CD14-positive monocyte (primary cell): ENCODE measurements at regions not wholly inside any gene's neighbourhood (a gene's known extent, or its start where the extent isn't known, plus 50 kb on each side); places are given as distances from the start of the nearest gene placed in this dataset.

ENCODE experiments used
- DNase-seq, 3 donors: peaks; one replicate each; pipeline ENCODE4 v3.0.0-alpha.2; 2011 to 2022
- H2AFZ ChIP-seq: 2 replicates; pipeline ENCODE4 v1.6.0; 2012; ENCODE audit warnings: mild to moderate bottlenecking, low read depth, low read length, inconsistent platforms; ENCODE audit not compliant: insufficient read depth, poor library complexity, severe bottlenecking
- H3K27ac ChIP-seq, 2 donors: 1 replicate in 1 of 2; 2 replicates in 1 of 2; pipeline ENCODE4 v1.5.1; 2012 to 2013; ENCODE audit warnings: low read length in 2 of 2, control low read depth in 1 of 2, inconsistent platforms in 1 of 2, low read depth in 1 of 2, mild to moderate bottlenecking in 1 of 2
- H3K27me3 ChIP-seq, 2 donors: one replicate each; pipeline versions ENCODE4 v1.6.0 to v1.6.1; 2011 to 2013; ENCODE audit warnings: low read length in 2 of 2; ENCODE audit not compliant: control insufficient read depth in 2 of 2, insufficient read depth in 2 of 2
- H3K36me3 ChIP-seq, 2 donors: replicated peaks in 1 of 2; 1 replicate in 1 of 2; 2 replicates in 1 of 2; pipeline versions ENCODE4 v1.5.1 to v1.6.1; 2012 to 2013; ENCODE audit warnings: low read length in 2 of 2, control low read depth in 1 of 2, inconsistent platforms in 1 of 2, mild to moderate bottlenecking in 1 of 2; ENCODE audit not compliant: insufficient read depth in 2 of 2, control insufficient read depth in 1 of 2
- H3K4me1 ChIP-seq, 2 donors: 1 replicate in 1 of 2; 2 replicates in 1 of 2; pipeline versions ENCODE4 v1.5.1 to v1.6.1; 2012 to 2013; ENCODE audit warnings: low read length in 2 of 2, control low read depth in 1 of 2, inconsistent platforms in 1 of 2, mild to moderate bottlenecking in 1 of 2, moderate library complexity in 1 of 2; ENCODE audit not compliant: insufficient read depth in 2 of 2, control insufficient read depth in 1 of 2
- H3K4me2 ChIP-seq: replicated peaks from 2 replicates; pipeline ENCODE3; 2012; ENCODE audit warnings: low read length, moderate library complexity, mild to moderate bottlenecking; ENCODE audit not compliant: poor library complexity, severe bottlenecking; ENCODE audit errors: extremely low read depth
- H3K4me3 ChIP-seq, 3 experiments: fragments of 200-600 bp in 1 of 3; sonication (generic) in 1 of 3; replicated peaks in 1 of 3; 1 replicate in 2 of 3; 2 replicates in 1 of 3; pipeline ENCODE4 v1.5.1; 2011 to 2013; ENCODE audit warnings: low read length in 3 of 3, mild to moderate bottlenecking in 3 of 3, control low read depth in 2 of 3, low read depth in 2 of 3, inconsistent platforms in 1 of 3, moderate library complexity in 1 of 3
- H3K79me2 ChIP-seq: 2 replicates; pipeline ENCODE4 v1.6.0; 2012; ENCODE audit warnings: mild to moderate bottlenecking, control low read depth, inconsistent platforms, low read length, moderate library complexity; ENCODE audit not compliant: insufficient read depth
- H3K9ac ChIP-seq: 2 replicates; pipeline ENCODE4 v1.6.0; 2017; ENCODE audit warnings: low read length, mild to moderate bottlenecking; ENCODE audit not compliant: insufficient read depth, poor library complexity, severe bottlenecking
- H3K9me3 ChIP-seq, 2 donors: replicated peaks in 1 of 2; 1 replicate in 1 of 2; 2 replicates in 1 of 2; pipeline versions ENCODE4 v1.5.1 to v1.6.1; 2012 to 2013; ENCODE audit warnings: low read length in 2 of 2, control low read depth in 1 of 2; ENCODE audit not compliant: control insufficient read depth in 1 of 2, insufficient read depth in 1 of 2
- H4K20me1 ChIP-seq: 2 replicates; pipeline ENCODE4 v1.6.0; 2012; ENCODE audit warnings: mild to moderate bottlenecking, low read length, control low read depth, moderate library complexity; ENCODE audit not compliant: insufficient read depth
- H3K27ac Mint-ChIP-seq, 7 donors: one replicate each; pipeline ENCODE4 v1.8.0; 2020; ENCODE audit warnings: mild to moderate bottlenecking in 7 of 7, mixed read lengths in 7 of 7, moderate library complexity in 6 of 7, inconsistent platforms in 2 of 7
- H3K27me3 Mint-ChIP-seq, 3 donors: one replicate each; pipeline ENCODE4 v1.8.0; 2021 to 2022; ENCODE audit warnings: low read depth in 3 of 3, mild to moderate bottlenecking in 3 of 3, mixed read lengths in 3 of 3, moderate library complexity in 3 of 3, inconsistent platforms in 1 of 3
- H3K36me3 Mint-ChIP-seq, 2 donors: one replicate each; pipeline ENCODE4 v1.8.0; 2020; ENCODE audit warnings: mixed read lengths in 2 of 2, inconsistent platforms in 1 of 2, mild to moderate bottlenecking in 1 of 2
- H3K4me1 Mint-ChIP-seq: one replicate; pipeline ENCODE4 v1.8.0; 2020; ENCODE audit warnings: mild to moderate bottlenecking, mixed read lengths
- H3K4me3 Mint-ChIP-seq, 2 donors: one replicate each; pipeline ENCODE4 v1.8.0; 2020; ENCODE audit warnings: mild to moderate bottlenecking in 2 of 2, mixed read lengths in 2 of 2, moderate library complexity in 1 of 2
- H3K9me3 Mint-ChIP-seq, 7 donors: one replicate each; pipeline ENCODE4 v1.8.0; 2020 to 2022; ENCODE audit warnings: mixed read lengths in 7 of 7, mild to moderate bottlenecking in 6 of 7, moderate library complexity in 6 of 7, inconsistent platforms in 2 of 7
- CTCF ChIP-seq: fragments of 200-600 bp; IDR thresholded peaks from one replicate; pipeline ENCODE4 v1.8.0; 2022; ENCODE audit warnings: antibody characterized with exemption, mild to moderate bottlenecking
- WGBS: methylation state at CpG from one replicate; pipeline ENCODE4 v1.1.5; 2013; ENCODE audit warnings: missing lambda C conversion rate; ENCODE audit not compliant: insufficient coverage; 5-methylcytosine and 5-hydroxymethylcytosine counted together
- intact Hi-C, 2 donors: fragments of 100-400 bp; cut with micrococcal nuclease; formaldehyde crosslinking; loops; one replicate each; pipeline versions ENCODE4 v1.15.0 to v1.15.1; 2023

GRCh38 chr19:57053401-57053800, 66.4 kb upstream of the USP29 start:
- Mint-ChIP-seq H3K4me1 (no peaks in the 10 kb centered on the region), H3K36me3 (no peaks in the 10 kb centered on the region), H3K4me3 (no peak overlapping the region), H3K27ac (no peak overlapping the region), H3K27me3 (no peaks in the 10 kb centered on the region), H3K9me3 (peaks cover 23 to 71% (median 62%) of the 10 kb centered on the region in 7 donors)
- H3K36me3 ChIP-seq = no peaks in the 10 kb centered on the region
- H3K9me3 ChIP-seq = peaks cover 75 to 88% of the 10 kb centered on the region in 2 donors
- DNase-seq = no peak
- H3K27ac ChIP-seq = no peak overlapping the region
- H3K79me2 ChIP-seq = no peaks in the 10 kb centered on the region
- H3K4me2 ChIP-seq = no peak overlapping the region
- 97% methylated on average over 9 of the region's 12 CpGs for WGBS
- intact Hi-C loops = no loop called here
- no peaks in the 10 kb centered on the region for H3K27me3 ChIP-seq
- H4K20me1 ChIP-seq = no peaks in the 10 kb centered on the region
- H3K4me3 ChIP-seq = no peak overlapping the region
- H3K9ac ChIP-seq = no peak overlapping the region
- no peak for TF ChIP-seq CTCF
- H3K4me1 ChIP-seq = no peaks in the 10 kb centered on the region
- no peak overlapping the region for H2AFZ ChIP-seq

GRCh38 chr19:57055956-57056355, 63.8 kb upstream of the USP29 start:
- Mint-ChIP-seq H3K27ac (no peak overlapping the region), H3K4me1 (no peaks in the 10 kb centered on the region), H3K4me3 (no peak overlapping the region), H3K36me3 (no peaks in the 10 kb centered on the region), H3K9me3 (peaks cover 23 to 59% (median 58%) of the 10 kb centered on the region in 7 donors), H3K27me3 (no peaks in the 10 kb centered on the region)
- Histone ChIP-seq H3K9me3 (peaks cover 69 to 79% of the 10 kb centered on the region in 2 donors), H3K9ac (no peak overlapping the region), H2AFZ (no peak overlapping the region), H3K4me2 (no peak overlapping the region), H3K79me2 (no peaks in the 10 kb centered on the region), H3K36me3 (no peaks in the 10 kb centered on the region), H3K27me3 (no peaks in the 10 kb centered on the region), H3K4me1 (no peaks in the 10 kb centered on the region), H3K27ac (no peak overlapping the region), H3K4me3 (no peak overlapping the region), H4K20me1 (no peaks in the 10 kb centered on the region)
- DNase-seq = no peak
- no peak for TF ChIP-seq CTCF
- intact Hi-C loops = no loop called here
- WGBS = no CpG with 5 or more reads among the region's 5 CpGs
